K562 (cell line): ENCODE measurements at regions not wholly inside any gene's neighbourhood (a gene's known extent, or its start where the extent isn't known, plus 50 kb on each side); places are given as distances from the start of the nearest gene placed in this dataset.

Experiments
- ATAC-seq: fragments of 200-7000 bp; cut with Tn5 transposase; 3 replicates; pipeline ENCODE4 v1.9.1; 2020; ENCODE audit warnings: moderate library complexity
- BruUV-seq: library from RNA; stranded (reverse); fragments of 400-500 nt; replicated peaks from 2 replicates; lab custom pipeline; 2021; lab: Mats Ljungman, UMichigan
- CTCF ChIA-PET: fragments of 300-600 bp; formaldehyde crosslinking; extraction: SDS; loops from one replicate; lab custom pipeline; 2021; ENCODE audit warnings: low intra/inter-chr PET ratio; lab: Yijun Ruan, JAX
- POLR2A ChIA-PET: fragments of 300-600, 350-650 bp; sonication (Branson Sonifier 250); formaldehyde crosslinking; extraction: SDS; loops from one replicate; lab custom pipeline; 2021; ENCODE audit warnings: antibody characterized with exemption, inconsistent platforms; lab: Yijun Ruan, JAX
- DNase-seq, 4 experiments: peaks; one replicate each; pipeline versions ENCODE4 v3.0.0 to v3.0.0-alpha.2; 2011 to 2018; ENCODE audit warnings: low spot score in 3 of 4, mixed read lengths in 3 of 4; ENCODE audit errors: extremely low read depth in 1 of 4
- FAIRE-seq: peaks from 2 replicates; lab custom pipeline; 2011; peaks lifted over from hg19 to GRCh38; lab: Jason Lieb, UNC
- H2AFZ ChIP-seq: 2 replicates; pipeline ENCODE4 v1.6.0; 2011; ENCODE audit warnings: low read depth, low read length, control low read depth, inconsistent platforms
- H3K27ac ChIP-seq: fragments of 200-600 bp; 3 replicates; pipeline ENCODE4 v1.8.0; 2011; ENCODE audit warnings: low read depth, mild to moderate bottlenecking, control low read depth, inconsistent platforms, low read length, moderate library complexity, mixed read lengths; ENCODE audit errors: extremely low read depth
- H3K27me3 ChIP-seq, 2 experiments: fragments of 300-600 bp in 1 of 2; 2 replicates in 1 of 2; 3 replicates in 1 of 2; pipeline versions ENCODE4 v1.6.0 to v1.8.0; 2011; ENCODE audit warnings: inconsistent platforms in 2 of 2, low read length in 2 of 2, mild to moderate bottlenecking in 1 of 2, mixed read lengths in 1 of 2, moderate library complexity in 1 of 2; ENCODE audit not compliant: control insufficient read depth in 2 of 2, insufficient read depth in 2 of 2
- H3K36me3 ChIP-seq: fragments of 300-600 bp; 3 replicates; pipeline ENCODE4 v1.8.0; 2011; ENCODE audit warnings: mild to moderate bottlenecking, low read length, inconsistent platforms; ENCODE audit not compliant: control insufficient read depth, insufficient read depth
- H3K4me1 ChIP-seq, 2 experiments: fragments of 200-600 bp in 1 of 2; replicated peaks in 1 of 2; 2 replicates in 1 of 2; 3 replicates in 1 of 2; pipeline versions ENCODE4 v1.5.1 to v1.8.0; 2011; ENCODE audit warnings: inconsistent platforms in 2 of 2, low read length in 2 of 2, mild to moderate bottlenecking in 1 of 2, mixed read lengths in 1 of 2, moderate library complexity in 1 of 2; ENCODE audit not compliant: control insufficient read depth in 2 of 2, insufficient read depth in 2 of 2
- H3K4me2 ChIP-seq: 2 replicates; pipeline ENCODE4 v1.6.1; 2011; ENCODE audit warnings: low read length, control low read depth, inconsistent platforms, mixed read lengths; ENCODE audit not compliant: insufficient read depth
- H3K4me3 ChIP-seq: fragments of 200-600 bp; sonication (generic), shearing (Covaris generic); 2 replicates; pipeline ENCODE4 v1.5.1; 2016; ENCODE audit warnings: control low read depth, inconsistent platforms
- H3K79me2 ChIP-seq: fragments of 200-600 bp; 3 replicates; pipeline ENCODE4 v1.8.0; 2011; ENCODE audit warnings: low read length, inconsistent platforms; ENCODE audit not compliant: control insufficient read depth, insufficient read depth
- H3K9ac ChIP-seq, 2 experiments: 2 replicates each; pipeline versions ENCODE4 v1.6.0 to v1.6.1; 2011; ENCODE audit warnings: low read depth in 2 of 2, low read length in 2 of 2, control low read depth in 1 of 2, inconsistent platforms in 1 of 2, mild to moderate bottlenecking in 1 of 2, mixed read lengths in 1 of 2; ENCODE audit not compliant: insufficient read depth in 1 of 2
- H3K9me1 ChIP-seq: one replicate; pipeline ENCODE4 v1.6.0; 2011; ENCODE audit warnings: inconsistent platforms, mild to moderate bottlenecking, low read length, moderate library complexity; ENCODE audit not compliant: control insufficient read depth, insufficient read depth
- H3K9me3 ChIP-seq: replicated peaks from 2 replicates; pipeline ENCODE4 v1.5.1; 2011; ENCODE audit warnings: low read depth, low read length, inconsistent platforms; ENCODE audit not compliant: control insufficient read depth, insufficient read depth
- H4K20me1 ChIP-seq: replicated peaks from 2 replicates; pipeline ENCODE4 v1.6.1; 2011; ENCODE audit warnings: low read length, inconsistent platforms, mixed read lengths; ENCODE audit not compliant: control insufficient read depth, insufficient read depth
- JUND ChIP-seq, 2 experiments: IDR thresholded peaks; 2 replicates in 1 of 2; 3 replicates in 1 of 2; pipeline ENCODE4 v1.6.1; 2011; ENCODE audit warnings: borderline replicate concordance in 2 of 2, low read depth in 2 of 2, low read length in 2 of 2, improper control_type of control experiment in 1 of 2, missing biosample characterization in 1 of 2, missing genetic modification characterization in 1 of 2, missing genetic modification reagents in 1 of 2
- WGBS: fragments of 100-300 bp; shearing (Covaris generic); methylation state at CpG from one replicate; pipeline ENCODE4 v1.1.6; 2016; ENCODE audit warnings: low coverage, mixed read lengths; ENCODE audit not compliant: insufficient coverage; ENCODE audit errors: missing lambda C conversion rate; 5-methylcytosine and 5-hydroxymethylcytosine counted together
- in situ Hi-C: fragments of 300-500 bp; cut with MboI; formaldehyde crosslinking; loops from 4 replicates; pipeline ENCODE4 v1.15.0; 2018; ENCODE audit warnings: inconsistent platforms, mixed read lengths
- intact Hi-C: fragments of 100-400 bp; cut with micrococcal nuclease; formaldehyde crosslinking; loops from 2 replicates; pipeline ENCODE4 v1.14.2; 2022
- TF ChIP-seq, protein P1 (sequence below): fragments of 200-800 bp; sonication (Bioruptor generic); IDR thresholded peaks from 2 replicates; pipeline ENCODE4 v1.6.1; 2017; ENCODE audit warnings: missing genetic modification characterization, missing compliant biosample characterization

DNA sequence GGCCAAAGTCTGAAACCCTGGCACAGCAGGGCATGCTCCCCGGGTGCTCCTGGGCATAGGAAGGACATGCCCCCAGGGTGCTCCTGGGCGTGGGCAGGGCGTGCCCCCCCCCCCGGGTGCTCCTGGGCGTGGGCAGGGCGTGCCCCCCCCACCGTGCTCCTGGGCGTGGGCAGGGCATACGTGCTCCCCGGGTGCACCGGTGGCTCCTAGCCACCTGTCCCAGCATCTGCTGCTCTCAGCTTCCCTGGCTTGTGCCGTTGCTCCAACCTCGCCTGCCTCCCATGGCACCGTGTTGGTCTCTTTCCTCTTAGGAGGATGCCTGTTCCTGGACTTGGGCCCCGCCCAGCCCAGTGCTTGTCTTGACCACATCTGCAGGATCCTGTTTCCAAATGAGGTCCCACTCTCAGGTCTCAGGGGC lies 95.6 kb upstream of the CTDP1 start:
- Histone ChIP-seq H3K9me1 (no peaks in the 10 kb centered on the region), H2AFZ (no peak overlapping the region), H3K27ac (no peak overlapping the region), H3K9ac (no peak overlapping the region), H3K4me2 (no peak overlapping the region), H3K27me3 (peaks cover 2 to 20% of the 10 kb centered on the region in 2 experiments; a peak in 4 of 5 replicates), H3K79me2 (no peaks in the 10 kb centered on the region), H4K20me1 (no peaks in the 10 kb centered on the region), H3K4me1 (peaks cover 0 to 36% of the 10 kb centered on the region in 2 experiments; a peak in 2 of 5 replicates), H3K36me3 (no peaks in the 10 kb centered on the region), H3K9me3 (no peaks in the 10 kb centered on the region), H3K4me3 (no peak overlapping the region)
- in situ Hi-C loops: no loop called here
- FAIRE-seq (no peak), ATAC-seq (no peak), DNase-seq (no peak)
- POLR2A ChIA-PET: no interaction called here
- intact Hi-C loops: no loop called here
- CTCF ChIA-PET: no interaction called here
- TF ChIP-seq, protein P1, sequence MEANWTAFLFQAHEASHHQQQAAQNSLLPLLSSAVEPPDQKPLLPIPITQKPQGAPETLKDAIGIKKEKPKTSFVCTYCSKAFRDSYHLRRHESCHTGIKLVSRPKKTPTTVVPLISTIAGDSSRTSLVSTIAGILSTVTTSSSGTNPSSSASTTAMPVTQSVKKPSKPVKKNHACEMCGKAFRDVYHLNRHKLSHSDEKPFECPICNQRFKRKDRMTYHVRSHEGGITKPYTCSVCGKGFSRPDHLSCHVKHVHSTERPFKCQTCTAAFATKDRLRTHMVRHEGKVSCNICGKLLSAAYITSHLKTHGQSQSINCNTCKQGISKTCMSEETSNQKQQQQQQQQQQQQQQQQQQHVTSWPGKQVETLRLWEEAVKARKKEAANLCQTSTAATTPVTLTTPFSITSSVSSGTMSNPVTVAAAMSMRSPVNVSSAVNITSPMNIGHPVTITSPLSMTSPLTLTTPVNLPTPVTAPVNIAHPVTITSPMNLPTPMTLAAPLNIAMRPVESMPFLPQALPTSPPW (CRISPR knock-in tag): 0 out of 2 replicates have a peak, but pooled peaks have one; percentile 26
- TF ChIP-seq JUND (IDR thresholded peaks at IDR 0.05; ENCODE audit: borderline replicate concordance, low read depth, low read length): no peak
- TF ChIP-seq JUND (tag; IDR thresholded peaks at IDR 0.05; ENCODE audit: borderline replicate concordance, low read depth, low read length): no peak
- WGBS: 8% methylated on average over 6 of the region's 15 CpGs
- no TSS peak for BruUV-seq
